PC-3 (cell line): ENCODE measurements at regions not wholly inside any gene's neighbourhood (a gene's known extent, or its start where the extent isn't known, plus 50 kb on each side); places are given as distances from the start of the nearest gene placed in this dataset.

ENCODE experiments used
- ATAC-seq: fragments of 200-7000 bp; cut with Tn5 transposase; 2 replicates; pipeline ENCODE4 v1.9.1; 2020; ENCODE audit warnings: mild to moderate bottlenecking, moderate library complexity
- BruUV-seq: library from RNA; stranded (reverse); fragments of 400-500 nt; replicated peaks from 2 replicates; lab custom pipeline; 2021; lab: Mats Ljungman, UMichigan
- CTCF ChIA-PET: fragments of 300-600 bp; sonication (Branson Sonifier 250); formaldehyde crosslinking; loops from one replicate; lab custom pipeline; 2022; ENCODE audit warnings: antibody characterized with exemption; lab: Charles Lee
- POLR2A ChIA-PET: fragments of 300-600 bp; sonication (Branson Sonifier 250); formaldehyde crosslinking; loops from one replicate; lab custom pipeline; 2022; ENCODE audit warnings: antibody characterized with exemption; ENCODE audit not compliant: unreplicated experiment; lab: Charles Lee
- DNase-seq: peaks from one replicate; pipeline ENCODE4 v3.0.0-alpha.2; 2015
- H2AFZ ChIP-seq: fragments of 300-600 bp; sonication (generic); 2 replicates; pipeline ENCODE4 v1.6.0; 2016; ENCODE audit warnings: antibody characterized with exemption, low read length
- H3F3A ChIP-seq: fragments of 300-600 bp; sonication (generic); one replicate; pipeline ENCODE4 v1.6.0; 2017; ENCODE audit warnings: antibody characterized with exemption, low read length, control low read depth, mild to moderate bottlenecking; ENCODE audit not compliant: unreplicated experiment
- H3K27ac ChIP-seq: fragments of 300-600 bp; sonication (generic); 2 replicates; pipeline ENCODE4 v1.5.1; 2016; ENCODE audit warnings: mild to moderate bottlenecking, low read length
- H3K27me3 ChIP-seq: fragments of 300-600 bp; sonication (generic); 2 replicates; pipeline ENCODE4 v1.6.1; 2016; ENCODE audit warnings: low read length, mixed read lengths
- H3K36me3 ChIP-seq: fragments of 300-600 bp; sonication (generic); 2 replicates; pipeline ENCODE4 v1.6.1; 2016; ENCODE audit warnings: low read depth, mixed run types, low read length, mixed read lengths
- H3K4me1 ChIP-seq: fragments of 300-600 bp; sonication (generic); 2 replicates; pipeline ENCODE4 v1.5.1; 2016; ENCODE audit warnings: low read length; ENCODE audit not compliant: insufficient read depth
- H3K4me2 ChIP-seq: fragments of 300-600 bp; sonication (generic); 2 replicates; pipeline ENCODE4 v1.6.0; 2016; ENCODE audit warnings: low read length
- H3K4me3 ChIP-seq: fragments of 300-600 bp; sonication (generic); 2 replicates; pipeline ENCODE4 v1.5.1; 2016; ENCODE audit warnings: mild to moderate bottlenecking, low read length, mixed read lengths
- H3K79me2 ChIP-seq: fragments of 300-600 bp; sonication (generic); 2 replicates; pipeline ENCODE4 v1.6.1; 2017; ENCODE audit warnings: low read length, mixed read lengths
- H3K9ac ChIP-seq: fragments of 300-600 bp; sonication (generic); 2 replicates; pipeline ENCODE4 v1.6.0; 2016; ENCODE audit warnings: mild to moderate bottlenecking, low read length
- H3K9me2 ChIP-seq: fragments of 300-600 bp; sonication (generic); replicated peaks from 2 replicates; pipeline ENCODE4 v1.6.1; 2016; ENCODE audit warnings: mixed run types, low read length, mixed read lengths
- H3K9me3 ChIP-seq: fragments of 300-600 bp; sonication (generic); 2 replicates; pipeline ENCODE4 v1.6.1; 2016; ENCODE audit warnings: low read length, mixed read lengths
- H4K20me1 ChIP-seq: fragments of 300-600 bp; sonication (generic); 2 replicates; pipeline ENCODE4 v1.6.1; 2016; ENCODE audit warnings: low read length, mixed read lengths
- CTCF ChIP-seq: fragments of 300-600 bp; sonication (generic); conservative IDR thresholded peaks from 2 replicates; pipeline ENCODE4 v1.5.1; 2017; ENCODE audit warnings: antibody characterized with exemption, low read depth, mild to moderate bottlenecking, low read length
- EZH2 ChIP-seq: fragments of 300-600 bp; sonication (generic); IDR thresholded peaks from one replicate; pipeline ENCODE4 v1.6.1; 2017; ENCODE audit warnings: antibody characterized with exemption, mild to moderate bottlenecking, low read length; ENCODE audit not compliant: unreplicated experiment
- EZH2phosphoT487 ChIP-seq: fragments of 300-600 bp; sonication (generic); IDR thresholded peaks from 2 replicates; pipeline ENCODE4 v1.6.1; 2018; ENCODE audit warnings: mild to moderate bottlenecking, antibody characterized with exemption, low read length, borderline replicate concordance
- intact Hi-C: fragments of 100-400 bp; cut with micrococcal nuclease; formaldehyde crosslinking; loops from 2 replicates; pipeline ENCODE4 v1.9.0; 2023

- Histone ChIP-seq H3K27ac (no peak overlapping the region), H4K20me1 (no peaks in the 10 kb centered on the region), H3K36me3 (no peaks in the 10 kb centered on the region), H3K27me3 (no peaks in the 10 kb centered on the region), H3K4me3 (no peak overlapping the region), H3K9ac (no peak overlapping the region), H2AFZ (no peak overlapping the region), H3F3A (no peaks in the 10 kb centered on the region), H3K4me2 (no peak overlapping the region), H3K9me2 (no peaks in the 10 kb centered on the region), H3K4me1 (no peaks in the 10 kb centered on the region), H3K9me3 (no peaks in the 10 kb centered on the region), H3K79me2 (no peaks in the 10 kb centered on the region)
- intact Hi-C loops: no loop called here
- no peak for TF ChIP-seq EZH2
- TF ChIP-seq EZH2phosphoT487: no peak
- no peak for TF ChIP-seq CTCF
- BruUV-seq: no TSS peak
- DNase-seq (no peak), ATAC-seq (no peak)
- ChIA-PET CTCF (no interaction called here), POLR2A (no interaction called here)
Measured at GRCh38 chr14:101027966-101028365, 124.4 kb upstream of the RTL1 start.

- H3F3A ChIP-seq: no peaks in the 10 kb centered on the region
- intact Hi-C loops: no loop called here
- ATAC-seq (no peak), DNase-seq (no peak)
- ChIA-PET CTCF (no interaction called here), POLR2A (no interaction called here)
- no peaks in the 10 kb centered on the region for H3K4me1 ChIP-seq
- no peaks in the 10 kb centered on the region for H3K36me3 ChIP-seq
- H4K20me1 ChIP-seq: no peaks in the 10 kb centered on the region
- no peak overlapping the region for H2AFZ ChIP-seq
- H3K27me3 ChIP-seq: no peaks in the 10 kb centered on the region
- no peaks in the 10 kb centered on the region for H3K9me3 ChIP-seq
- H3K4me3 ChIP-seq: no peak overlapping the region
- H3K9me2 ChIP-seq: no peaks in the 10 kb centered on the region
- no peaks in the 10 kb centered on the region for H3K79me2 ChIP-seq
- no TSS peak for BruUV-seq
- H3K9ac ChIP-seq: no peak overlapping the region
- TF ChIP-seq EZH2phosphoT487: no peak
- TF ChIP-seq EZH2: no peak
- TF ChIP-seq CTCF: no peak
- H3K4me2 ChIP-seq: no peak overlapping the region
- H3K27ac ChIP-seq: no peak overlapping the region
Measured at GRCh38 chr14:101028971-101029667, 125.6 kb upstream of the RTL1 start.

- intact Hi-C loops: no loop called here
- H3K9ac ChIP-seq: no peak overlapping the region
- ChIA-PET CTCF (no interaction called here), POLR2A (no interaction called here)
- no TSS peak for BruUV-seq
- H3K79me2 ChIP-seq: no peaks in the 10 kb centered on the region
- H3K36me3 ChIP-seq: no peaks in the 10 kb centered on the region
- ATAC-seq: no peak
- no peak overlapping the region for H3K27ac ChIP-seq
- no peak for DNase-seq
- no peaks in the 10 kb centered on the region for H3F3A ChIP-seq
- no peak overlapping the region for H3K4me3 ChIP-seq
- H2AFZ ChIP-seq: no peak overlapping the region
- no peaks in the 10 kb centered on the region for H3K9me3 ChIP-seq
- no peaks in the 10 kb centered on the region for H3K9me2 ChIP-seq
- H3K27me3 ChIP-seq: no peaks in the 10 kb centered on the region
- no peaks in the 10 kb centered on the region for H3K4me1 ChIP-seq
- H4K20me1 ChIP-seq: no peaks in the 10 kb centered on the region
- no peak for TF ChIP-seq EZH2
- no peak for TF ChIP-seq EZH2phosphoT487
- no peak overlapping the region for H3K4me2 ChIP-seq
Measured at GRCh38 chr14:101029668-101030290, 126.3 kb upstream of the RTL1 start.
